ENCODE measurements at regions not wholly inside any gene's neighbourhood (a gene's known extent, or its start where the extent isn't known, plus 50 kb on each side); places are given as distances from the start of the nearest gene placed in this dataset.
A peak's percentile ranks its signal among the peaks of the same experiment; 100 is the strongest.

DNA sequence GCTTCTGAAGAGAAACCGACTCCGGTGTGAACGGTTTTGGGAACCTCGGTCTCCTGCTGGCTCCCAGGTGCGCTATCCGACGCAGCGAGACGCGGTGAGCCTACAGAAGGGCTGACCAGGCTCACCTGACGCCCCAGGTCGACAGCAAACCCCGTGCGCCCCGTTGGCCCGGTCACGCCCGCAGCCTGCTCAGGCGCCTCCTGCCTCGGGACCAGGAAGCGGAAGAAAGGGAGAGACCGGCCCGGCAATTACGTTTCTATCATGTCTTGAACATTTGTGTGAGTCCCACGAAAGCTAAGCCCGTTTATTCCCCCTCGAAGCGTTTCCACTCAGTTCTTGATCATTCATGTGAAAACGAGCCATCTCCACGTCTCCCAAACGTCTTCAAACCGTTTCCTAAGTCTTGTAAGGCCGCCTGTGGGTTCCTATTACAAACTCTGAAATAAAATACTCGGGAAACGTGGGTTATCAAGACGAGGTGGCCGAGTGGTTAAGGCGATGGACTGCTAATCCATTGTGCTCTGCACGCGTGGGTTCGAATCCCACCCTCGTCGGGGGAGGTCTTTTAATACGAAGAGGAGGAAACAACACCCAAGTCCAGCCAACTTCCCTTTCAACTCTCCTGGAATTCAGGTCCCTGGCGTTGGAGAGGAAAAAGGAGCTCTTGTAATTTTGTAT lies 150.5 kb upstream of the PRSS16 start (continued):
- TF ChIP-seq, protein P1, sequence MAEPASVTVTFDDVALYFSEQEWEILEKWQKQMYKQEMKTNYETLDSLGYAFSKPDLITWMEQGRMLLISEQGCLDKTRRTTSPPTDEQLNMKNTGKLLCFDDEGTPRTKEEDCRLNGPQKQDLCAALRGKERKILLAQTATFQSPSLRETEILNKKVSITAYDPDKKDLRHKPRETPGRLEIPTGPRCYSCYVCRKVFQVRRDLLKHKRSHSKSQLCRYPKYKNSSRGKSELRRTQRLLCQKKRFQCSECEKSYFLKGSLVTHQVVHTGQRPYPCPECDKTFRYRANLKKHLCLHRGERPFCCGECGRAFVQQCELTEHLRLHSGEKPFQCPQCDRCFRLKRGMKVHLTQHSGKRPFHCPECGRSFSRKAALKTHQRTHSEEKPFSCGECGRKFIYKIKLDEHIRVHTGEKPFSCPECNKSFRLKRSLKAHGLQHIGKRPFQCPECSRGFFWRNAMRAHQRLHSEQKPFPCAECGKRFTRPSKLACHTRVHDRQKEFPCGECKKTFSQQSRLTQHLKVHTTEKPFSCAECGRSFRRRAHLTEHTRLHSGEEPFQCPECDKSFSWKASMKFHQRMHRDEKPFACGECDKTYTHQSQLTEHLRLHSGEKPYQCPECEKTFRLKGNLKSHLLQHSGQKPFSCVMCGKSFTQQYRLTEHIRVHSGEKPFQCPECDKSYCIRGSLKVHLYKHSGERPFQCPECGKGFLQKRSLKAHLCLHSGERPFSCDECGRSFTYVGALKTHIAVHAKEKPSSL (CRISPR knock-in tag; conservative IDR thresholded peaks at IDR 0.05), result no peak
- TF ChIP-seq, protein P2, sequence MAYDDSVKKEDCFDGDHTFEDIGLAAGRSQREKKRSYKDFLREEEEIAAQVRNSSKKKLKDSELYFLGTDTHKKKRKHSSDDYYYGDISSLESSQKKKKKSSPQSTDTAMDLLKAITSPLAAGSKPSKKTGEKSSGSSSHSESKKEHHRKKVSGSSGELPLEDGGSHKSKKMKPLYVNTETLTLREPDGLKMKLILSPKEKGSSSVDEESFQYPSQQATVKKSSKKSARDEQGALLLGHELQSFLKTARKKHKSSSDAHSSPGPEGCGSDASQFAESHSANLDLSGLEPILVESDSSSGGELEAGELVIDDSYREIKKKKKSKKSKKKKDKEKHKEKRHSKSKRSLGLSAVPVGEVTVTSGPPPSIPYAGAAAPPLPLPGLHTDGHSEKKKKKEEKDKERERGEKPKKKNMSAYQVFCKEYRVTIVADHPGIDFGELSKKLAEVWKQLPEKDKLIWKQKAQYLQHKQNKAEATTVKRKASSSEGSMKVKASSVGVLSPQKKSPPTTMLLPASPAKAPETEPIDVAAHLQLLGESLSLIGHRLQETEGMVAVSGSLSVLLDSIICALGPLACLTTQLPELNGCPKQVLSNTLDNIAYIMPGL (CRISPR knock-in tag; IDR thresholded peaks at IDR 0.05), result peak; percentile 49; the same call in 1 of the 2 replicates
- TF ChIP-seq, protein P3, sequence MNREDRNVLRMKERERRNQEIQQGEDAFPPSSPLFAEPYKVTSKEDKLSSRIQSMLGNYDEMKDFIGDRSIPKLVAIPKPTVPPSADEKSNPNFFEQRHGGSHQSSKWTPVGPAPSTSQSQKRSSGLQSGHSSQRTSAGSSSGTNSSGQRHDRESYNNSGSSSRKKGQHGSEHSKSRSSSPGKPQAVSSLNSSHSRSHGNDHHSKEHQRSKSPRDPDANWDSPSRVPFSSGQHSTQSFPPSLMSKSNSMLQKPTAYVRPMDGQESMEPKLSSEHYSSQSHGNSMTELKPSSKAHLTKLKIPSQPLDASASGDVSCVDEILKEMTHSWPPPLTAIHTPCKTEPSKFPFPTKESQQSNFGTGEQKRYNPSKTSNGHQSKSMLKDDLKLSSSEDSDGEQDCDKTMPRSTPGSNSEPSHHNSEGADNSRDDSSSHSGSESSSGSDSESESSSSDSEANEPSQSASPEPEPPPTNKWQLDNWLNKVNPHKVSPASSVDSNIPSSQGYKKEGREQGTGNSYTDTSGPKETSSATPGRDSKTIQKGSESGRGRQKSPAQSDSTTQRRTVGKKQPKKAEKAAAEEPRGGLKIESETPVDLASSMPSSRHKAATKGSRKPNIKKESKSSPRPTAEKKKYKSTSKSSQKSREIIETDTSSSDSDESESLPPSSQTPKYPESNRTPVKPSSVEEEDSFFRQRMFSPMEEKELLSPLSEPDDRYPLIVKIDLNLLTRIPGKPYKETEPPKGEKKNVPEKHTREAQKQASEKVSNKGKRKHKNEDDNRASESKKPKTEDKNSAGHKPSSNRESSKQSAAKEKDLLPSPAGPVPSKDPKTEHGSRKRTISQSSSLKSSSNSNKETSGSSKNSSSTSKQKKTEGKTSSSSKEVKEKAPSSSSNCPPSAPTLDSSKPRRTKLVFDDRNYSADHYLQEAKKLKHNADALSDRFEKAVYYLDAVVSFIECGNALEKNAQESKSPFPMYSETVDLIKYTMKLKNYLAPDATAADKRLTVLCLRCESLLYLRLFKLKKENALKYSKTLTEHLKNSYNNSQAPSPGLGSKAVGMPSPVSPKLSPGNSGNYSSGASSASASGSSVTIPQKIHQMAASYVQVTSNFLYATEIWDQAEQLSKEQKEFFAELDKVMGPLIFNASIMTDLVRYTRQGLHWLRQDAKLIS (CRISPR knock-in tag; IDR thresholded peaks at IDR 0.05; ENCODE audit: borderline replicate concordance), result no peak
- TF ChIP-seq SOX15 (CRISPR knock-in tag; IDR thresholded peaks at IDR 0.05) (no peak), KAT7 (CRISPR knock-in tag; IDR thresholded peaks at IDR 0.05; ENCODE audit: borderline replicate concordance) (no peak), ZNF396 (CRISPR knock-in tag; IDR thresholded peaks at IDR 0.05; ENCODE audit: borderline replicate concordance) (no peak), FOXK1 (CRISPR knock-in tag; IDR thresholded peaks at IDR 0.05) (0 out of 2 replicates have a peak, but pooled peaks have one; percentile 12), ZNF121 (CRISPR knock-in tag; IDR thresholded peaks at IDR 0.05) (no peak)
- TF ChIP-seq, protein P4, sequence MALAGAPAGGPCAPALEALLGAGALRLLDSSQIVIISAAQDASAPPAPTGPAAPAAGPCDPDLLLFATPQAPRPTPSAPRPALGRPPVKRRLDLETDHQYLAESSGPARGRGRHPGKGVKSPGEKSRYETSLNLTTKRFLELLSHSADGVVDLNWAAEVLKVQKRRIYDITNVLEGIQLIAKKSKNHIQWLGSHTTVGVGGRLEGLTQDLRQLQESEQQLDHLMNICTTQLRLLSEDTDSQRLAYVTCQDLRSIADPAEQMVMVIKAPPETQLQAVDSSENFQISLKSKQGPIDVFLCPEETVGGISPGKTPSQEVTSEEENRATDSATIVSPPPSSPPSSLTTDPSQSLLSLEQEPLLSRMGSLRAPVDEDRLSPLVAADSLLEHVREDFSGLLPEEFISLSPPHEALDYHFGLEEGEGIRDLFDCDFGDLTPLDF (CRISPR knock-in tag; IDR thresholded peaks at IDR 0.05), result no peak

DNA sequence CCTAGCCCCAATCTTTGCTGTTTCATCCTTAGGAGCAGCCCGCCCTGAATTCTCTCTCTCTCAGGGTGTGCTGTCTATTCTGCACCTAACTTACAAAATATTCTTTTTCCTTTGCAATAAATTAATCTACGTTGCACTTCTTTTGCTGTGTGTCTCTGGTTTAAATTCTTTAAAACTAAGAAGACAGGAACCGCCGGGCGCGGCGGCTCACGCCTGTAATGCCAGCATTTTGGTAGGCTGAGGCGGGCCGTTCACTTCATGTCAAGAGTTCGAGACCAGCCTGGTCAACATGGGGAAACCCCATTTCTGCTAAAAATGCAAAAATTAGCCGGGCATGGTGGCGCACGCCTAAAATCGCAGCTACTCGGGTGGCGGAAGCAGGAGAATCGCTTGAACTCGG lies 148.5 kb upstream of the PRSS16 start:
- Mint-ChIP-seq H3K4me1 (peaks cover 19% of the 10 kb centered on the region), H3K27ac (no peak overlapping the region), H3K9me3 (no peaks in the 10 kb centered on the region), H3K27me3 (ENCODE audit: low read depth) (peaks cover 19% of the 10 kb centered on the region), H3K4me3 (no peak overlapping the region), H3K36me3 (no peaks in the 10 kb centered on the region)
- POLR2A ChIA-PET, result interaction anchor here (0.8 kb wide), 1 partner anchor 33 kb away, joined by 9 read pairs; a partner anchor contains a TSS
- TF ChIP-seq, protein P5, sequence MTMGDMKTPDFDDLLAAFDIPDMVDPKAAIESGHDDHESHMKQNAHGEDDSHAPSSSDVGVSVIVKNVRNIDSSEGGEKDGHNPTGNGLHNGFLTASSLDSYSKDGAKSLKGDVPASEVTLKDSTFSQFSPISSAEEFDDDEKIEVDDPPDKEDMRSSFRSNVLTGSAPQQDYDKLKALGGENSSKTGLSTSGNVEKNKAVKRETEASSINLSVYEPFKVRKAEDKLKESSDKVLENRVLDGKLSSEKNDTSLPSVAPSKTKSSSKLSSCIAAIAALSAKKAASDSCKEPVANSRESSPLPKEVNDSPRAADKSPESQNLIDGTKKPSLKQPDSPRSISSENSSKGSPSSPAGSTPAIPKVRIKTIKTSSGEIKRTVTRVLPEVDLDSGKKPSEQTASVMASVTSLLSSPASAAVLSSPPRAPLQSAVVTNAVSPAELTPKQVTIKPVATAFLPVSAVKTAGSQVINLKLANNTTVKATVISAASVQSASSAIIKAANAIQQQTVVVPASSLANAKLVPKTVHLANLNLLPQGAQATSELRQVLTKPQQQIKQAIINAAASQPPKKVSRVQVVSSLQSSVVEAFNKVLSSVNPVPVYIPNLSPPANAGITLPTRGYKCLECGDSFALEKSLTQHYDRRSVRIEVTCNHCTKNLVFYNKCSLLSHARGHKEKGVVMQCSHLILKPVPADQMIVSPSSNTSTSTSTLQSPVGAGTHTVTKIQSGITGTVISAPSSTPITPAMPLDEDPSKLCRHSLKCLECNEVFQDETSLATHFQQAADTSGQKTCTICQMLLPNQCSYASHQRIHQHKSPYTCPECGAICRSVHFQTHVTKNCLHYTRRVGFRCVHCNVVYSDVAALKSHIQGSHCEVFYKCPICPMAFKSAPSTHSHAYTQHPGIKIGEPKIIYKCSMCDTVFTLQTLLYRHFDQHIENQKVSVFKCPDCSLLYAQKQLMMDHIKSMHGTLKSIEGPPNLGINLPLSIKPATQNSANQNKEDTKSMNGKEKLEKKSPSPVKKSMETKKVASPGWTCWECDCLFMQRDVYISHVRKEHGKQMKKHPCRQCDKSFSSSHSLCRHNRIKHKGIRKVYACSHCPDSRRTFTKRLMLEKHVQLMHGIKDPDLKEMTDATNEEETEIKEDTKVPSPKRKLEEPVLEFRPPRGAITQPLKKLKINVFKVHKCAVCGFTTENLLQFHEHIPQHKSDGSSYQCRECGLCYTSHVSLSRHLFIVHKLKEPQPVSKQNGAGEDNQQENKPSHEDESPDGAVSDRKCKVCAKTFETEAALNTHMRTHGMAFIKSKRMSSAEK (CRISPR knock-in tag; IDR thresholded peaks at IDR 0.05; ENCODE audit: borderline replicate concordance), result no peak
- TF ChIP-seq OVOL2 (CRISPR knock-in tag; IDR thresholded peaks at IDR 0.05; ENCODE audit: borderline replicate concordance), result no peak
- no peak for TF ChIP-seq GABPB1 (CRISPR knock-in tag; IDR thresholded peaks at IDR 0.05)
- TF ChIP-seq, protein P6, sequence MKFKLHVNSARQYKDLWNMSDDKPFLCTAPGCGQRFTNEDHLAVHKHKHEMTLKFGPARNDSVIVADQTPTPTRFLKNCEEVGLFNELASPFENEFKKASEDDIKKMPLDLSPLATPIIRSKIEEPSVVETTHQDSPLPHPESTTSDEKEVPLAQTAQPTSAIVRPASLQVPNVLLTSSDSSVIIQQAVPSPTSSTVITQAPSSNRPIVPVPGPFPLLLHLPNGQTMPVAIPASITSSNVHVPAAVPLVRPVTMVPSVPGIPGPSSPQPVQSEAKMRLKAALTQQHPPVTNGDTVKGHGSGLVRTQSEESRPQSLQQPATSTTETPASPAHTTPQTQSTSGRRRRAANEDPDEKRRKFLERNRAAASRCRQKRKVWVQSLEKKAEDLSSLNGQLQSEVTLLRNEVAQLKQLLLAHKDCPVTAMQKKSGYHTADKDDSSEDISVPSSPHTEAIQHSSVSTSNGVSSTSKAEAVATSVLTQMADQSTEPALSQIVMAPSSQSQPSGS (CRISPR knock-in tag; IDR thresholded peaks at IDR 0.05; ENCODE audit: borderline replicate concordance, low read depth), result no peak
- ATAC-seq, result no peak
- CTCF ChIA-PET, result interaction anchor here (1.8 to 2.2 kb wide), 2 partner anchors 21 to 28 kb away, joined by 5 to 6 read pairs; no protein-coding TSS in a partner anchor
- no peak for DNase-seq (ENCODE audit: low spot score)

Data from WTC11 (cell line).